ENCODE measurements at regions not wholly inside any gene's neighbourhood (a gene's known extent, or its start where the extent isn't known, plus 50 kb on each side); places are given as distances from the start of the nearest gene placed in this dataset.
"Not testable (repeated sequence)": the region's sequence is repeated elsewhere in the genome, so short reads cannot be mapped to it uniquely, and the experiment has no call there.

GRCh38 chr1:196131691-196132090 is 476.5 kb downstream of the KCNT2 start:
- no peak overlapping the region for H3K4me3 ChIP-seq (ENCODE audit: low read depth in 1 of 2, low read length in 2 of 2)
- no peaks in the 10 kb centered on the region for H3K27me3 ChIP-seq (ENCODE audit: low read depth, low read length)
- no peak overlapping the region for H3K27ac ChIP-seq (ENCODE audit: low read length)
- H3K36me3 ChIP-seq (ENCODE audit: control insufficient read depth in 1 of 2, insufficient read depth in 2 of 2, low read length in 2 of 2): no peaks in the 10 kb centered on the region
- H3K4me1 ChIP-seq (ENCODE audit: control insufficient read depth in 1 of 2, insufficient read depth in 2 of 2, low read length in 2 of 2): no peaks in the 10 kb centered on the region
- no peaks in the 10 kb centered on the region for H3K9me3 ChIP-seq (ENCODE audit: control insufficient read depth in 1 of 2, low read length in 2 of 2)

GRCh38 chr1:196128835-196129234 is 479.4 kb downstream of the KCNT2 start:
- no peak overlapping the region for H3K4me3 ChIP-seq (ENCODE audit: low read depth in 1 of 2, low read length in 2 of 2)
- H3K9me3 ChIP-seq (ENCODE audit: control insufficient read depth in 1 of 2, low read length in 2 of 2): no peaks in the 10 kb centered on the region
- no peak overlapping the region for H3K27ac ChIP-seq (ENCODE audit: low read length)
- H3K27me3 ChIP-seq (ENCODE audit: low read depth, low read length): no peaks in the 10 kb centered on the region
- H3K36me3 ChIP-seq (ENCODE audit: control insufficient read depth in 1 of 2, insufficient read depth in 2 of 2, low read length in 2 of 2): no peaks in the 10 kb centered on the region
- no peaks in the 10 kb centered on the region for H3K4me1 ChIP-seq (ENCODE audit: control insufficient read depth in 1 of 2, insufficient read depth in 2 of 2, low read length in 2 of 2)

GRCh38 chr1:196121181-196121580 is 487.1 kb downstream of the KCNT2 start:
- Histone ChIP-seq H3K4me3 (ENCODE audit: low read depth in 1 of 2, low read length in 2 of 2) (no peak overlapping the region), H3K4me1 (ENCODE audit: control insufficient read depth in 1 of 2, insufficient read depth in 2 of 2, low read length in 2 of 2) (no peaks in the 10 kb centered on the region), H3K27me3 (ENCODE audit: low read depth, low read length) (no peaks in the 10 kb centered on the region), H3K36me3 (ENCODE audit: control insufficient read depth in 1 of 2, insufficient read depth in 2 of 2, low read length in 2 of 2) (no peaks in the 10 kb centered on the region), H3K27ac (ENCODE audit: low read length) (no peak overlapping the region), H3K9me3 (ENCODE audit: control insufficient read depth in 1 of 2, low read length in 2 of 2) (no peaks in the 10 kb centered on the region)

DNA sequence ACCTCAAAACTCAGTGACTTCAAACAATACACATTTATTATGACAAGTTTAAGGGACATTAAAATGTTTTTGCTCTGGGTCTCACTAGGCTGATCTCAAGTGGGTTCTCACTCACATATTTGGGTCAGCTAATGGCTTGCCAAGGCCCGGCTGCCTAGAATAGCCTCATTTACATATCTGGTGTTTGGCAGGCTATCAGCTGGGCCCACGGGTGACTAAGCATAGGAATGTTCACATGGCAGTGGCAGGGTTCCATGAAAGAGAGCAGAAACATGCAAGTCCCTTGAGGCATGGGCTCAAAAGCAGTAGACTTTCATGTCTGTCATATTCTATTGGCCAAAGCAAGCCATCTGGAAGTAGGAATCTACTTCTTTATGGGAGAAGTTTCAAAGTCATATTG is 492.6 kb downstream of the KCNT2 start:
- Histone ChIP-seq H3K4me3 (ENCODE audit: low read depth in 1 of 2, low read length in 2 of 2) (no peak overlapping the region), H3K9me3 (ENCODE audit: control insufficient read depth in 1 of 2, low read length in 2 of 2) (peaks cover 0 to 2% of the 10 kb centered on the region in 2 donors), H3K27me3 (ENCODE audit: low read depth, low read length) (no peaks in the 10 kb centered on the region), H3K27ac (ENCODE audit: low read length) (no peak overlapping the region), H3K4me1 (ENCODE audit: control insufficient read depth in 1 of 2, insufficient read depth in 2 of 2, low read length in 2 of 2) (no peaks in the 10 kb centered on the region), H3K36me3 (ENCODE audit: control insufficient read depth in 1 of 2, insufficient read depth in 2 of 2, low read length in 2 of 2) (no peaks in the 10 kb centered on the region)

DNA sequence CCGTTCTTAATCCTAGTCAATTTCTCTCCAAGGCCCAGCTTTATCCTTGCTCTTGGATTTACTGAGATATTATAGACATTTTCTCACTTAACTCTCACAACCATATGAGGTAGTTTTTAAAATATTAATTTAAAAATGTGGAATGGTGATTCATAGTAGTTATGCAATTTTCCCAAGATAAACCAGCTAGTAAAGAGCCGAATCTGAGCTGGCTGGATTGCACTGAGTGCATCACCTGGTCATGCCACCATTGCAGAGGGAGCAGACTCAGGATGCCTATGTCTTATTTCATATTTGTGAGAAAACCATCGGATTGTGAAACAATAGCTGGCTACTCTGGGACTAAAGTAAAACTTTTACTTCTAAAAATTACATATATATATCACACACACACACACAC is 494.0 kb downstream of the KCNT2 start:
- Histone ChIP-seq H3K27ac (ENCODE audit: low read length) (no peak overlapping the region), H3K4me1 (ENCODE audit: control insufficient read depth in 1 of 2, insufficient read depth in 2 of 2, low read length in 2 of 2) (no peaks in the 10 kb centered on the region), H3K36me3 (ENCODE audit: control insufficient read depth in 1 of 2, insufficient read depth in 2 of 2, low read length in 2 of 2) (no peaks in the 10 kb centered on the region), H3K4me3 (ENCODE audit: low read depth in 1 of 2, low read length in 2 of 2) (no peak overlapping the region), H3K9me3 (ENCODE audit: control insufficient read depth in 1 of 2, low read length in 2 of 2) (peaks cover 0 to 5% of the 10 kb centered on the region in 2 donors), H3K27me3 (ENCODE audit: low read depth, low read length) (no peaks in the 10 kb centered on the region)

- H3K4me3 ChIP-seq (ENCODE audit: low read depth in 1 of 2, low read length in 2 of 2); H3K9me3 ChIP-seq (ENCODE audit: control insufficient read depth in 1 of 2, low read length in 2 of 2); H3K36me3 ChIP-seq (ENCODE audit: control insufficient read depth in 1 of 2, insufficient read depth in 2 of 2, low read length in 2 of 2); H3K27me3 ChIP-seq (ENCODE audit: low read depth, low read length); H3K4me1 ChIP-seq (ENCODE audit: control insufficient read depth in 1 of 2, insufficient read depth in 2 of 2, low read length in 2 of 2); H3K27ac ChIP-seq (ENCODE audit: low read length): not testable (repeated sequence)
Observed at GRCh38 chr1:196108990-196109389, 499.2 kb downstream of the KCNT2 start.

DNA sequence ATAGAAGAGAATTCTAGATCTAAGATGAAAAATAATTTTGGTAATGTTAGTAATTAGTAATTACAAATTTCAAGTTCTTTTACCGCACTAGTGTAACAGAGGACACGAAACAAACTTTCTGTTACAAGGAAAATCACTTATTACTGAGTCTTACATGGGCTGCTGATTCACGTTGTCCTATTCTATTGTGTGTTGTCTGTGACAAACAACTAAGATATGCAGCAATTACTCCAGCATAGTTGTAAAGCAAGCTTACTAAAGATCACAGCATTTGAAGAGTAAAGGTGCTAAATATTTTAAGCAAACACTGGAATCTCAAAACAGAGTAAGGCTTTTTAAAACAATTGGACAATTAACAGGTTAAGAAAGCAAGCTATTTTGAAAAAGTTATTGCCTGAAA is 502.3 kb downstream of the KCNT2 start:
- Histone ChIP-seq H3K27ac (ENCODE audit: low read length) (no peak overlapping the region), H3K4me1 (ENCODE audit: control insufficient read depth in 1 of 2, insufficient read depth in 2 of 2, low read length in 2 of 2) (no peaks in the 10 kb centered on the region), H3K4me3 (ENCODE audit: low read depth in 1 of 2, low read length in 2 of 2) (no peak overlapping the region), H3K36me3 (ENCODE audit: control insufficient read depth in 1 of 2, insufficient read depth in 2 of 2, low read length in 2 of 2) (no peaks in the 10 kb centered on the region), H3K27me3 (ENCODE audit: low read depth, low read length) (no peaks in the 10 kb centered on the region), H3K9me3 (ENCODE audit: control insufficient read depth in 1 of 2, low read length in 2 of 2) (peaks cover 0 to 8% of the 10 kb centered on the region in 2 donors)

DNA sequence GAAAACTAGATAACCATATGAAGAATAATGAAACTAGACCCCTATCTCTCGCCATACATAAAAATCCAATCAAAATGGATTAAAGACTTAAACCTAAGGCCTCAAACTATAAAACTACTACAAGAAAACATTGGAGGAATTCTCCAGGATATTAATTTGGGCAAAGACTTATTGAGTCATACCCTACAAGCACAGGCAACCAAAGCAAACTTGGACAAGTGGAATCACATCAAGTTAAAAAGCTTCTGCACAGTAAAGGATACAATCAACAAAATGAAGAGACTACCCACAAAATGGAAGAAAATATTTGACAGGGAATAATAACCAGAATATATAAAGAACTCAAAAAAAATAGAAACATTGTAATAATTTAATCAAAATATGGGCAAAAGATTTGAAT is 505.4 kb downstream of the KCNT2 start:
- H3K27me3 ChIP-seq (ENCODE audit: low read depth, low read length): no peaks in the 10 kb centered on the region
- H3K36me3 ChIP-seq (ENCODE audit: control insufficient read depth in 1 of 2, insufficient read depth in 2 of 2, low read length in 2 of 2): no peaks in the 10 kb centered on the region
- no peaks in the 10 kb centered on the region for H3K4me1 ChIP-seq (ENCODE audit: control insufficient read depth in 1 of 2, insufficient read depth in 2 of 2, low read length in 2 of 2)
- no peaks in the 10 kb centered on the region for H3K9me3 ChIP-seq (ENCODE audit: control insufficient read depth in 1 of 2, low read length in 2 of 2)
- no peak overlapping the region for H3K27ac ChIP-seq (ENCODE audit: low read length)
- no peak overlapping the region for H3K4me3 ChIP-seq (ENCODE audit: low read depth in 1 of 2, low read length in 2 of 2)

GRCh38 chr1:196098000-196098399 is 510.2 kb downstream of the KCNT2 start:
- no peaks in the 10 kb centered on the region for H3K36me3 ChIP-seq (ENCODE audit: control insufficient read depth in 1 of 2, insufficient read depth in 2 of 2, low read length in 2 of 2)
- no peaks in the 10 kb centered on the region for H3K27me3 ChIP-seq (ENCODE audit: low read depth, low read length)
- no peak overlapping the region for H3K27ac ChIP-seq (ENCODE audit: low read length)
- H3K4me3 ChIP-seq (ENCODE audit: low read depth in 1 of 2, low read length in 2 of 2): no peak overlapping the region
- no peaks in the 10 kb centered on the region for H3K4me1 ChIP-seq (ENCODE audit: control insufficient read depth in 1 of 2, insufficient read depth in 2 of 2, low read length in 2 of 2)
- no peaks in the 10 kb centered on the region for H3K9me3 ChIP-seq (ENCODE audit: control insufficient read depth in 1 of 2, low read length in 2 of 2)

- H3K4me1 ChIP-seq (ENCODE audit: control insufficient read depth in 1 of 2, insufficient read depth in 2 of 2, low read length in 2 of 2): no peaks in the 10 kb centered on the region
- H3K4me3 ChIP-seq (ENCODE audit: low read depth in 1 of 2, low read length in 2 of 2): no peak overlapping the region
- H3K9me3 ChIP-seq (ENCODE audit: control insufficient read depth in 1 of 2, low read length in 2 of 2): no peaks in the 10 kb centered on the region
- H3K27ac ChIP-seq (ENCODE audit: low read length): no peak overlapping the region
- no peaks in the 10 kb centered on the region for H3K36me3 ChIP-seq (ENCODE audit: control insufficient read depth in 1 of 2, insufficient read depth in 2 of 2, low read length in 2 of 2)
- no peaks in the 10 kb centered on the region for H3K27me3 ChIP-seq (ENCODE audit: low read depth, low read length)
Observed at GRCh38 chr1:196094821-196095220, 513.4 kb downstream of the KCNT2 start.

DNA sequence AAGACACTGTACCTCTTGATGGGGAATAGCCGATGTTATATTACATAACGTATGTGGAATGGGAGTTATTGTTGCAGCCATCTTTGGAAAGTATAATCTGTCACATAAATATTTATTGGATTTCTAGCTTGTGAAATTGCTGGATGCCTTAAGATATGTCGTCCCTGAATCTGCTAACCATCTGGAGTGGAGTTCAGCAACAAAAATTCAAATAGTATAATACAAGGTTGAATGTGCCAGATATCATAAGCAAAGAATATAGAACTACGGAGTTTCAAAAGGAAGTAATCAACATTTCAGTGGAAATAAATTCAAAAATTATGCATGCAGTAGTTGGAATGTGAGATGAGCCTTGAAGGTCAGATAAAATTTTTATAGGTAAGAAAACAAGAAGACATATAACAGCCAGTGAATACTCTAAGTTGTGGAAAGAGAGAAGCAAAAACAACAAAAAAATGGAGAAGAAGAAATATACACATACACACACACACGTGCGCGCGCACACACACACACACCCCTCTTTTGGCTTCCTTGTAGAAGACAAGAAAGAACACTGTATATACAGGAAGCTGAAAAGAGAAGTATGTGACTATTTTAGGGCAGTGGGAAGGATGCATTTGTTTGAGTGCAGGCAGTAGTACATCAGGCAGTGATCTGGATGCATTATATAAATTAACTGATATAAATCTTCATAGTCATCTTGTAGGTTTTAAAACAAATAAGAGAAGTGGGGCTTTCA is 516.7 kb downstream of the KCNT2 start:
- Histone ChIP-seq H3K27me3 (ENCODE audit: low read depth, low read length) (no peaks in the 10 kb centered on the region), H3K4me3 (ENCODE audit: low read depth in 1 of 2, low read length in 2 of 2) (no peak overlapping the region), H3K27ac (ENCODE audit: low read length) (no peak overlapping the region), H3K9me3 (ENCODE audit: control insufficient read depth in 1 of 2, low read length in 2 of 2) (no peaks in the 10 kb centered on the region), H3K36me3 (ENCODE audit: control insufficient read depth in 1 of 2, insufficient read depth in 2 of 2, low read length in 2 of 2) (no peaks in the 10 kb centered on the region), H3K4me1 (ENCODE audit: control insufficient read depth in 1 of 2, insufficient read depth in 2 of 2, low read length in 2 of 2) (no peaks in the 10 kb centered on the region)

GRCh38 chr1:196090226-196090625 is 518.0 kb downstream of the KCNT2 start:
- no peak overlapping the region for H3K27ac ChIP-seq (ENCODE audit: low read length)
- no peaks in the 10 kb centered on the region for H3K36me3 ChIP-seq (ENCODE audit: control insufficient read depth in 1 of 2, insufficient read depth in 2 of 2, low read length in 2 of 2)

More at GRCh38 chr1:196090226-196090625, 518.0 kb downstream of the KCNT2 start:
- Histone ChIP-seq H3K4me3 (ENCODE audit: low read depth in 1 of 2, low read length in 2 of 2) (no peak overlapping the region), H3K9me3 (ENCODE audit: control insufficient read depth in 1 of 2, low read length in 2 of 2) (no peaks in the 10 kb centered on the region), H3K27me3 (ENCODE audit: low read depth, low read length) (no peaks in the 10 kb centered on the region), H3K4me1 (ENCODE audit: control insufficient read depth in 1 of 2, insufficient read depth in 2 of 2, low read length in 2 of 2) (no peaks in the 10 kb centered on the region)
